GM23338 (cell line): ENCODE measurements at regions not wholly inside any gene's neighbourhood (a gene's known extent, or its start where the extent isn't known, plus 50 kb on each side); places are given as distances from the start of the nearest gene placed in this dataset.

Experiments
- ATAC-seq: fragments of 200-7000 bp; cut with Tn5 transposase; 3 replicates; pipeline ENCODE4 v1.9.1; 2020
- DNase-seq: peaks from one replicate; pipeline ENCODE4 v3.0.0-alpha.2; 2015; ENCODE audit warnings: low spot score
- H2AFZ ChIP-seq: fragments of 200-600 bp; sonication (generic); 2 replicates; pipeline ENCODE4 v1.8.0; 2016; ENCODE audit warnings: antibody characterized with exemption, mild to moderate bottlenecking, moderate library complexity
- H3F3A ChIP-seq: fragments of 200-600 bp; sonication (generic); replicated peaks from 2 replicates; pipeline ENCODE4 v1.8.0; 2017; ENCODE audit warnings: antibody characterized with exemption, mixed run types, low read depth
- H3K27ac ChIP-seq: fragments of 200-600 bp; sonication (generic); 2 replicates; pipeline ENCODE4 v1.6.1; 2016; ENCODE audit warnings: low read depth
- H3K27me3 ChIP-seq: fragments of 200-600 bp; sonication (generic); 2 replicates; pipeline ENCODE4 v1.8.0; 2016; ENCODE audit warnings: mild to moderate bottlenecking, mixed run types, moderate library complexity; ENCODE audit not compliant: insufficient read depth
- H3K36me3 ChIP-seq: fragments of 200-600 bp; sonication (generic); 2 replicates; pipeline ENCODE4 v1.8.0; 2016; ENCODE audit warnings: mild to moderate bottlenecking; ENCODE audit not compliant: insufficient read depth
- H3K4me1 ChIP-seq: fragments of 200-600 bp; sonication (generic); 2 replicates; pipeline ENCODE4 v1.8.0; 2016; ENCODE audit warnings: mild to moderate bottlenecking, moderate library complexity; ENCODE audit not compliant: insufficient read depth
- H3K4me2 ChIP-seq: fragments of 200-600 bp; sonication (generic); 2 replicates; pipeline ENCODE4 v1.7.1; 2017; ENCODE audit warnings: mixed run types
- H3K4me3 ChIP-seq: fragments of 200-600 bp; sonication (generic); 2 replicates; pipeline ENCODE4 v1.6.1; 2016; ENCODE audit warnings: mixed run types
- H3K79me2 ChIP-seq: fragments of 200-600 bp; sonication (generic); replicated peaks from 2 replicates; pipeline ENCODE4 v1.8.0; 2017; ENCODE audit warnings: mild to moderate bottlenecking; ENCODE audit not compliant: insufficient read depth
- H3K9me2 ChIP-seq: fragments of 200-600 bp; sonication (generic); 2 replicates; pipeline ENCODE4 v1.8.0; 2017; ENCODE audit not compliant: insufficient read depth
- H4K20me1 ChIP-seq: fragments of 200-600 bp; sonication (generic); replicated peaks from 2 replicates; pipeline ENCODE4 v1.8.0; 2017; ENCODE audit warnings: mild to moderate bottlenecking; ENCODE audit not compliant: insufficient read depth
- H3K27ac Mint-ChIP-seq: 2 replicates; pipeline ENCODE4 v1.8.0; 2020; ENCODE audit warnings: inconsistent platforms, mild to moderate bottlenecking, moderate library complexity, mixed read lengths
- H3K27me3 Mint-ChIP-seq: 3 replicates; pipeline ENCODE4 v1.8.0; 2022; ENCODE audit warnings: low read depth, mild to moderate bottlenecking, moderate library complexity, mixed read lengths, inconsistent platforms; ENCODE audit not compliant: insufficient read depth, poor library complexity
- H3K36me3 Mint-ChIP-seq: 3 replicates; pipeline ENCODE4 v1.8.0; 2021; ENCODE audit warnings: low read depth, mild to moderate bottlenecking, inconsistent platforms, moderate library complexity, mixed read lengths
- H3K4me1 Mint-ChIP-seq: 3 replicates; pipeline ENCODE4 v1.8.0; 2020; ENCODE audit warnings: mild to moderate bottlenecking, inconsistent platforms, mixed read lengths
- H3K4me3 Mint-ChIP-seq: 3 replicates; pipeline ENCODE4 v1.8.0; 2021; ENCODE audit warnings: moderate library complexity, mild to moderate bottlenecking, inconsistent platforms, mixed read lengths
- H3K9me3 Mint-ChIP-seq: 3 replicates; pipeline ENCODE4 v1.8.0; 2020; ENCODE audit warnings: moderate library complexity, mild to moderate bottlenecking, inconsistent platforms, mixed read lengths
- CREB1 ChIP-seq: fragments of 250-450 bp; sonication (Bioruptor Pico); IDR thresholded peaks from 2 replicates; pipeline ENCODE4 v1.5.0; 2020; ENCODE audit warnings: low read depth, mild to moderate bottlenecking, moderate library complexity
- ETS1 ChIP-seq: IDR thresholded peaks from 2 replicates; pipeline ENCODE4 v1.6.1; 2016; ENCODE audit warnings: antibody characterized with exemption
- EZH2 ChIP-seq: fragments of 200-600 bp; sonication (generic); IDR thresholded peaks from one replicate; pipeline ENCODE4 v1.8.0; 2017; ENCODE audit warnings: antibody characterized with exemption, mild to moderate bottlenecking, low read depth; ENCODE audit not compliant: unreplicated experiment
- EZH2phosphoT487 ChIP-seq: fragments of 200-600 bp; sonication (generic); IDR thresholded peaks from one replicate; pipeline ENCODE4 v1.8.1; 2018; ENCODE audit warnings: antibody characterized with exemption; ENCODE audit not compliant: unreplicated experiment
- JUNB ChIP-seq: IDR thresholded peaks from one replicate; pipeline ENCODE4 v1.6.1; 2016; ENCODE audit warnings: antibody characterized with exemption; ENCODE audit not compliant: unreplicated experiment
- POLR2AphosphoS5 ChIP-seq: IDR thresholded peaks from 2 replicates; pipeline ENCODE4 v1.6.1; 2016; ENCODE audit warnings: antibody characterized with exemption, low read depth
- REST ChIP-seq: IDR thresholded peaks from one replicate; pipeline ENCODE4 v1.6.1; 2018; ENCODE audit warnings: antibody characterized with exemption; ENCODE audit not compliant: unreplicated experiment
- STAT1 ChIP-seq: IDR thresholded peaks from one replicate; pipeline ENCODE4 v1.6.1; 2016; ENCODE audit warnings: antibody characterized with exemption; ENCODE audit not compliant: unreplicated experiment
- ZNF114 ChIP-seq: fragments of 250-450 bp; sonication (Bioruptor Pico); IDR thresholded peaks from 2 replicates; pipeline ENCODE4 v1.5.0; 2020; ENCODE audit warnings: mild to moderate bottlenecking, moderate library complexity
- ZNF462 ChIP-seq: fragments of 250-450 bp; sonication (Bioruptor Pico); IDR thresholded peaks from 2 replicates; pipeline ENCODE4 v1.5.0; 2020; ENCODE audit warnings: mild to moderate bottlenecking, moderate library complexity

- TF ChIP-seq EZH2 (no peak), STAT1 (no peak), CREB1 (CRISPR knock-in tag) (no peak), ETS1 (no peak), REST (no peak), ZNF114 (CRISPR knock-in tag) (no peak), JUNB (no peak), POLR2AphosphoS5 (no peak)
These were observed 589.3 kb upstream of the NOVA1 start (continued) for GRCh38 chr14:27187136-27187535.

GRCh38 chr14:27190296-27190695 lies 592.5 kb upstream of the NOVA1 start:
- Mint-ChIP-seq H3K36me3 (no peaks in the 10 kb centered on the region), H3K27me3 (no peaks in the 10 kb centered on the region), H3K4me3 (no peak overlapping the region), H3K4me1 (no peaks in the 10 kb centered on the region), H3K9me3 (no peaks in the 10 kb centered on the region), H3K27ac (no peak overlapping the region)
- no peaks in the 10 kb centered on the region for H4K20me1 ChIP-seq
- ATAC-seq (no peak), DNase-seq (no peak)
- H3K4me1 ChIP-seq, result no peaks in the 10 kb centered on the region
- H2AFZ ChIP-seq, result no peak overlapping the region
- no peaks in the 10 kb centered on the region for H3K27me3 ChIP-seq
- H3F3A ChIP-seq, result no peaks in the 10 kb centered on the region
- no peaks in the 10 kb centered on the region for H3K79me2 ChIP-seq
- no peak overlapping the region for H3K27ac ChIP-seq
- no peak overlapping the region for H3K4me3 ChIP-seq
- no peak overlapping the region for H3K4me2 ChIP-seq
- no peaks in the 10 kb centered on the region for H3K36me3 ChIP-seq
- no peaks in the 10 kb centered on the region for H3K9me2 ChIP-seq
- TF ChIP-seq REST, result no peak
- no peak for TF ChIP-seq ZNF114 (CRISPR knock-in tag)
- no peak for TF ChIP-seq POLR2AphosphoS5
- TF ChIP-seq JUNB, result no peak
- TF ChIP-seq ZNF462 (CRISPR knock-in tag), result no peak
- TF ChIP-seq EZH2phosphoT487, result no peak
